ENCODE measurements at regions not wholly inside any gene's neighbourhood (a gene's known extent, or its start where the extent isn't known, plus 50 kb on each side); places are given as distances from the start of the nearest gene placed in this dataset.

DNA sequence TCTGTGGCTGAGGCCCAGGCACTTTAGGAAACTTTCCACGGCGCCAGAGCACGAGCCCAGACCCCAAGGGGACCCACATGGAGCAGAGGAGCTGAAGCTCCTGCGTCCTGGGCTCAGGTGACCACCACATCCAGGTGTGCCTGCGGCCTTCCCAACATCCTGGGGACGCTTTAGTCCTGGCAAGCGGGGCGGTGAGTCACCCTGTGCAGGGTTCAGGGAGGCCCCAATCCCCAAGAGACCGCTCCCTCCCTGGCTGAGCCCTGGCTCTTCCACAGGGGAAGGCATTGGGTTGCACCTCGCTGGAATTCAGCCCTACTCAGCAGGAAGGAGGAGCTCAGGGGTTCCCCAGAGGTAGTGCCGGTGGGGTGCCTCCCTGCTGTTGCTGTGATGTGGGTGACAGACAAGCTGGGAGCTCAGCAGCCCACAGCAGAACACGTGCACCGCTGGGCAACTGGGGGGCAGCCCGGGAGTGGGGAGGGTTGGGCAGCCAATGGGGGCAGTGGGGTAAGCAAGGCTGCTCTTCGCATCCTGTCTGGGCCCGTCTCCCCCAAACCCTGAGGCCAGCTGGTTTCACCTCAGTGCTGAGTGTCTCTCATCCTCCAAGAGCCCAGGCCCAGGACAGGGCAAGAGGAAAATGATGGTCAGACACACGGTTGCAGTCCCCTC lies 802.8 kb downstream of the BRD1 start:
- Histone ChIP-seq H3K4me3 (replicated peaks; ENCODE audit: insufficient read depth, low read length) (no peak overlapping the region), H3K27me3 (ENCODE audit: insufficient read depth, poor library complexity, severe bottlenecking) (no peaks in the 10 kb centered on the region), H3K27ac (replicated peaks) (no peak overlapping the region)
- no peak for DNase-seq (ENCODE audit: low read depth in 1 of 2, low spot score in 1 of 2)
- TF ChIP-seq, protein P1, sequence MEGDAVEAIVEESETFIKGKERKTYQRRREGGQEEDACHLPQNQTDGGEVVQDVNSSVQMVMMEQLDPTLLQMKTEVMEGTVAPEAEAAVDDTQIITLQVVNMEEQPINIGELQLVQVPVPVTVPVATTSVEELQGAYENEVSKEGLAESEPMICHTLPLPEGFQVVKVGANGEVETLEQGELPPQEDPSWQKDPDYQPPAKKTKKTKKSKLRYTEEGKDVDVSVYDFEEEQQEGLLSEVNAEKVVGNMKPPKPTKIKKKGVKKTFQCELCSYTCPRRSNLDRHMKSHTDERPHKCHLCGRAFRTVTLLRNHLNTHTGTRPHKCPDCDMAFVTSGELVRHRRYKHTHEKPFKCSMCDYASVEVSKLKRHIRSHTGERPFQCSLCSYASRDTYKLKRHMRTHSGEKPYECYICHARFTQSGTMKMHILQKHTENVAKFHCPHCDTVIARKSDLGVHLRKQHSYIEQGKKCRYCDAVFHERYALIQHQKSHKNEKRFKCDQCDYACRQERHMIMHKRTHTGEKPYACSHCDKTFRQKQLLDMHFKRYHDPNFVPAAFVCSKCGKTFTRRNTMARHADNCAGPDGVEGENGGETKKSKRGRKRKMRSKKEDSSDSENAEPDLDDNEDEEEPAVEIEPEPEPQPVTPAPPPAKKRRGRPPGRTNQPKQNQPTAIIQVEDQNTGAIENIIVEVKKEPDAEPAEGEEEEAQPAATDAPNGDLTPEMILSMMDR (IDR thresholded peaks at IDR 0.05; ENCODE audit: insufficient read depth, low read length): no peak
- no peak for TF ChIP-seq POLR2AphosphoS5 (IDR thresholded peaks at IDR 0.05; ENCODE audit: low read depth)
- no peak for TF ChIP-seq GABPA (IDR thresholded peaks at IDR 0.05; ENCODE audit: low read depth)
- no peak for TF ChIP-seq SPI1 (IDR thresholded peaks at IDR 0.05; ENCODE audit: borderline replicate concordance, low read depth)
- no peak for TF ChIP-seq REST (IDR thresholded peaks at IDR 0.05; ENCODE audit: insufficient replicate concordance, low read depth)

- TF ChIP-seq SPI1 (IDR thresholded peaks at IDR 0.05; ENCODE audit: borderline replicate concordance, low read depth) (no peak), GABPA (IDR thresholded peaks at IDR 0.05; ENCODE audit: low read depth) (no peak), REST (IDR thresholded peaks at IDR 0.05; ENCODE audit: insufficient replicate concordance, low read depth) (no peak), POLR2AphosphoS5 (IDR thresholded peaks at IDR 0.05; ENCODE audit: low read depth) (no peak)
- TF ChIP-seq, protein P1 (IDR thresholded peaks at IDR 0.05; ENCODE audit: insufficient read depth, low read length): no peak
- DNase-seq (ENCODE audit: low read depth in 1 of 2, low spot score in 1 of 2): no peak
- no peaks in the 10 kb centered on the region for H3K27me3 ChIP-seq (ENCODE audit: insufficient read depth, poor library complexity, severe bottlenecking)
- no peak overlapping the region for H3K27ac ChIP-seq (replicated peaks)
- no peak overlapping the region for H3K4me3 ChIP-seq (replicated peaks; ENCODE audit: insufficient read depth, low read length)
Measured at GRCh38 chr22:49023879-49024774, 803.5 kb downstream of the BRD1 start.

DNA sequence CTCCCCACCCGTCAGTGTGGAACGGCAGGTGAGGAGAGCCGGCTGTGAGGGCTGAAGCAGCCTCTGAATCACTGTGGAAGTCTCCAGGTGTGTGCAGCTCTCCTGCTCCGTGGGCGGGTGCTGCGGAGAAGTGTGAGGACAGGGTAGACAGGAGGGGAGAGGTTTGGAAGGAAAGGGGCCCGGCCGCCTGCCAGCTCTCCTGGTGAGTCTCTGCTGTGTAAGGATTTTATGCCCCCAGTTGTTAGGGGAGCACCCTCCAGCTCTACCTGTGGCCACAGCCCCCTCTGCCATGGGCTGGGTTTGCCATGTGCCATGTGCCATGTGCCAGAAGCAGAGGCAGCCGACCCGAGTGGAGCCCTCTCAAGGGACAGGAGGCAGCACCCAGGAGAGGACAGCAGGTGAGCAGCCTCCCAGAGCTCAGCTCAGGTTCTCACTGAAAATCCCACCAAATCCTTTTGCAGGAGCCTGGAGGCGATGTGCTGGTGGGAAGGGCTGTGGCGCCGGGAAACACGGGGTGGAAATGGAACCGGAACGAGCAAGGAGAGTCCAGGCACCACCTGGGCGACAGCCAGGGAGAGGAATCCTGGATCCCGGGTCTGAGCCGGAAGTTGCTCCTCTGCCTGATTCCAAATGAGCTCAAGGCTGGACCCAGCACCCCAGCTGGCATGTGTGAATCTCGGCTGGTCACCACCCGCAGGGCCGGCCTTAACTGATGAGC lies 804.4 kb downstream of the BRD1 start:
- no peaks in the 10 kb centered on the region for H3K27me3 ChIP-seq (ENCODE audit: insufficient read depth, poor library complexity, severe bottlenecking)
- no peak overlapping the region for H3K4me3 ChIP-seq (replicated peaks; ENCODE audit: insufficient read depth, low read length)
- DNase-seq (ENCODE audit: low read depth in 1 of 2, low spot score in 1 of 2): no peak
- no peak overlapping the region for H3K27ac ChIP-seq (replicated peaks)
- TF ChIP-seq SPI1 (IDR thresholded peaks at IDR 0.05; ENCODE audit: borderline replicate concordance, low read depth): no peak
- TF ChIP-seq POLR2AphosphoS5 (IDR thresholded peaks at IDR 0.05; ENCODE audit: low read depth): no peak
- TF ChIP-seq, protein P1 (IDR thresholded peaks at IDR 0.05; ENCODE audit: insufficient read depth, low read length): no peak
- no peak for TF ChIP-seq GABPA (IDR thresholded peaks at IDR 0.05; ENCODE audit: low read depth)
- no peak for TF ChIP-seq REST (IDR thresholded peaks at IDR 0.05; ENCODE audit: insufficient replicate concordance, low read depth)

Data from HL-60 (cell line).